Inflammatory macrophage (primary cell): ENCODE measurements at regions not wholly inside any gene's neighbourhood (a gene's known extent, or its start where the extent isn't known, plus 50 kb on each side); places are given as distances from the start of the nearest gene placed in this dataset.
"Not testable (repeated sequence)": the region's sequence is repeated elsewhere in the genome, so short reads cannot be mapped to it uniquely, and the experiment has no call there.

ENCODE experiments used
- DNase-seq, 2 donors: peaks; one replicate each; pipeline ENCODE4 v3.0.0-alpha.2; 2020 to 2022

DNA sequence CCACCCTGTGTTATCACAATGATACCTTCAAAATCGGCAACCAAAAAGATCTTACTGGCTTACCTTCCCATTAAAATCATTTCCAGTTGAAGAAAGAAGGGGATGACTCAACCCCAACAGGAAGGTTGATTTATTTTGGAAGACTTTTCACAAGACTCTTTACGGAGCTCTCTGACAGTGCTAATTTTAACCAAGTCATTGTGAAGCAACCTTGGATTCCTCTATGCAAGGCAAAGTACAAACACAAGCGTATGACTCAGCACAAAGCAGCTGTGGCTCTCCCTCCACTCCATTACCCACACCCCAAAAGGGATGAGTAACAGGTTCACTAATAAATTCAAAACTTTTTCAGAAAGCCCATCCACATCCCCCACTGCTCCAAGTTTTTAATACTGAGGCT is 213.8 kb upstream of the FGF13 start:
- DNase-seq = peak; percentile 33 to 58

- no peak for DNase-seq
Observed at GRCh38 chrX:138923805-138924204, 212.3 kb upstream of the FGF13 start.

DNA sequence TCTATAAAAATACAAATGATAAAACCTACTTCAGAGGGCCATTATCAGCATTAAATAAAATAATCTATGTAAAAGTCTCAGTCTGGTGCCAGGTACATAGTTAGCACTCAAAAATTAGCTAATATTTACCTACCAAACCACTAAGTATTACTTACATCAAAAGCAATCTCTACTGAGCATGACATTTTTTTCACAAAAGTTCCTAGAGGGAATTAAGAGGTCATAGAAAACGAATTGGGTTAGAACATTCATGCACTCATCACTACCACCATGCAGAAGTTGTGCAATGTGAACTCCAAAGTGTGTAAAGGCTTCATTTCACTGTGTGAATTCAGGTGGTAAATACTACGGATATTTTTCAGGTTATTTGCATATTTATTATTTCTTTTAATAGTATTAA is 209.5 kb upstream of the FGF13 start:
- DNase-seq = no peak

GRCh38 chrX:138917781-138918180 is 206.3 kb upstream of the FGF13 start:
- DNase-seq = no peak

DNA sequence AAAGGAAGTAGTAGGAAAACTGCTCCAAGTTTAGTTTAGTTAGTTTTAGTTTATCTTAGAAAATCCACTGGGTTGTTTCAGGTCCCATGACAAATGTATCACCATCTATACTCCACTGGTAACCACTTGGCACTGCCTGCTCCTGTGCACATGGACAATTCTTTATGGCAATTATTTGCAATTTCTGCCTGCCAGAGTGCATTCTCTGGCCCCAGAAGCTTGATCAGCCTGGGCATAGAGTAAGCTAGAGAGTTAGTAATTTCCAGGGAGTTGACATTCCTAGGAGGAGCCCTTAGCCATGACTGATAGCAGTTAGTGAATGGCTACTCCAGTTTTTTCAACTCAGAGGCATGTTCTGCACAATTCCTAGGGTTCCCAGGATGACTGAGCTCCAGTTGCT is 203.2 kb upstream of the FGF13 start:
- DNase-seq = no peak

GRCh38 chrX:138908577-138908976 is 197.1 kb upstream of the FGF13 start:
- no peak for DNase-seq

DNA sequence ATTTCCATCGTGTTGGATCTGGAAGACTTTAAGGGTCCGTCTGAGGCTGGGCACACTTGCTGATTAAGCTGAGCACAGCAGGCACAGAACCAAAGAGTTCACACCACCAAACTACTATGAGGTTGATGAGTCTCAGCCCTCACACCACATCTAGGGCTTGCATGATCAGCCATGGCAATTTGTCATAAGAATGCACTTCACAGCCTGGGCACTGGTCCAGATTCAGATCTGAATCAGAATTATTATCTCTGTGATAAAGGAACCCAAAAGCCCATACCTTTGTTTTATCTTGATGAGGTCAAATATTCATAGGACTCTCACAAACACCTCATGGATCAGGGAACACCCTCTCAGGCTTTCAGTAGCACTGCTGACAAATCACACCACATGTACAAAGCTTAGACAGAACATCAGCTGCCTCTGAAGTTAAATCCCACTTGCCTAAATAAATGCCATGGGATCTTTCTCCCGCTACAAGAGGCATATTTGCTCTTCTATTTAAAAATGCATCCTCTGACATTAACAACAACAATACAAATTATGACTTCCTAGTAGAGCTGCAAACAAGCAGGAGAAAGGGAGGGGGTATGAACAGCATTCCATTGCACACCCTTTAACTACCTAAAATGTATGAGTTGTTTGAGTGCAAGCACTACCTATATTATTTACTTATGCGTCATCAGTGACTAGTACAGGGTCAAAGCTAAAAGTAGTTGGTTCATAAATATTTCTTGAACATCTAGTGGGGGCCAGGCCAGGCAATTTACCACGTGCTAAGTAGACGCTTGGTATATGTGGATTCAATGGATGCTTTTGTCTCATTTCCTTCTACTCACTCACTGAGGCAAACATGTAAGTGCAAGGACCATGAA is 186.3 kb upstream of the FGF13 start:
- DNase-seq = no peak

DNA sequence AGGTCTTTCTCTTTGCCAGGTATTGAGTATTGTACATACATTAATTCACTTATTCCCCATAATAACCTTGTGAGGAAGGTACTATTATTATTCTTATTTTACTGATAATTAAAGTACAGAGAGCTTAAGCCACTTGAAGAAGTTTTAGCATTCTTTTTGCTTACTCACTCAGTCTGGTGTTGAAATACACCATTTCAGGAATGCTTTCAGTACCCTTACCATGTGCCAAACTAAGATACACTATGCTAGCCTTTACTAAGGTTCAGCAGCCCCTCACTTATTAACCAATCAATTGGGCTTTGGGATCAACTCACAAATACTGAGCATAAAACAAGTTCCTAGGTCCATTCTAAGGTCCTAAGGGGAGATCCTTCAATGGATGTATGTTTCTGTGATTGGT is 179.0 kb upstream of the FGF13 start:
- DNase-seq = no peak

DNA sequence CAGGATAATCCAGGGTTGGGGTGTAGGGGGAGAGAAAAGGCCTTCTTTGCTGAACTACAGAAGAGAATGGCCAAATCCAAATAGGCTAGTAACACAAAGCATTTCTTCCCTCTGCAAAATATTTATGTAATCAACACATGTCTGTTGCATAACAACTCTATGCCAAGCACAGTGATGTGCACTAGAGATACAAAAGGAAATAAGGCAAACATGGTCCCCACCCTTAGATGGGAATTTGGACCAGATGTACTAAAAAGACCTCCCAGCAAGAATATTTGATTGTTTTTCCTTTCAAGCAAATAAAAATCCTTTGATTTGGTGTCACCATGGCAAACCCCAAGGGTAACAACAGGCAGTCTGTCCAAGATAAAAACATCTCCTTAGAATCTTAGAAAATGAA is 177.6 kb upstream of the FGF13 start:
- no peak for DNase-seq

DNA sequence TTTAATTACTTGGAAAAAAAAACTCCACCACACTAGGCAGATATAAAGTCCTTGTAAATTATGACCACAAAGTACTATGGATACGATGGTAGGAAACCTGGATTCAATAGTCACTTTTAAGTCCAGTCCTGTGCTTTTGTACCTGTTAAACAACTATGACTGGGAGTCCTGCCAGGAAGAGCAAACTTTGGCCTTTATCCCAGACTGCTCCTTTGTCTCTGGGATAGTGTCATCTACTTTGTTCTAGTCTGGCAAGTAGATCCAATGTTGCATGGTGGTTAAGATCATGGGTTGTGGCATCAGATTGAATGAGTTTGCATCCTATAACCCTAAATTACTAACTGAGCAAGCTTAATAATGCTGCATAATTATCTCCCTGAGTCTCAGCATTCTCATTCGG is 175.3 kb upstream of the FGF13 start:
- DNase-seq = no peak

- DNase-seq = no peak
Observed at GRCh38 chrX:138885886-138886285, 174.4 kb upstream of the FGF13 start.

DNA sequence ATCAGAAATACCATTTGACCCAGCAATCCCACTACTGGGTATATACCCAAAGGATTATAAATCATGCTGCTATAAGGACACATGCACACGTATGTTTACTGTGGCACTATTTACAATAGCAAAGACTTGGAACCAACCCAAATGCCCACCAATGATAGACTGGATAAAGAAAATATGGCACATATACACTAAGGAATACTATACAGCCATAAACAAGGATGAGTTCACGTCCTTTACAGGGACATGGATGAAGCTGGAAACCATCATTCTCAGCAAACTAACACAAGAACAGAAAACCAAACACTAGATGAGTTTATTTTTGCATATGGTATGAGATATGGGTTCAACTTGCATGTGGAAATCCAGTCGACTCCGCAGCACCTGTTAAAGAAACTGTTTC is 168.8 kb upstream of the FGF13 start:
- DNase-seq = not testable (repeated sequence)

GRCh38 chrX:138877746-138878145 is 166.2 kb upstream of the FGF13 start:
- DNase-seq = no peak

DNA sequence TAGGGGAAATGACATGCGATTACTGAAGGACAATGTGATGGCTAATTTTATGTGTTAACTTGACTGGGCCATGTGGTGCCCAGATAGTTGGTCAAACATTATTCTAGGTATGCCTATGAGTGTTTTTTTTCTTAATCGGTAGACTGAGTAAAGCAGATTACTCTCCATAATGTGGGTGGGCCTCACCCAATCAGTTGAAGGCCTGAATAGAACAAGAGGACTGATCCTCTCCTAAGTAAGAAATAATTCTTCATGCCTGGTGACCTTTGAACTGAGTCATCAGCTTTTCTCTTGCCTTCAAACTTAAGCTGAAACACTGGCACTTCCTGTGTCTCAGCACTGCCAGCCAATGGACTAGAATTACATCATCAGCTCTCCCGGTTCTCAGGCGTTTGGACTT is 164.0 kb upstream of the FGF13 start:
- no peak for DNase-seq

GRCh38 chrX:138874271-138874935 is 162.9 kb upstream of the FGF13 start:
- DNase-seq = no peak

DNA sequence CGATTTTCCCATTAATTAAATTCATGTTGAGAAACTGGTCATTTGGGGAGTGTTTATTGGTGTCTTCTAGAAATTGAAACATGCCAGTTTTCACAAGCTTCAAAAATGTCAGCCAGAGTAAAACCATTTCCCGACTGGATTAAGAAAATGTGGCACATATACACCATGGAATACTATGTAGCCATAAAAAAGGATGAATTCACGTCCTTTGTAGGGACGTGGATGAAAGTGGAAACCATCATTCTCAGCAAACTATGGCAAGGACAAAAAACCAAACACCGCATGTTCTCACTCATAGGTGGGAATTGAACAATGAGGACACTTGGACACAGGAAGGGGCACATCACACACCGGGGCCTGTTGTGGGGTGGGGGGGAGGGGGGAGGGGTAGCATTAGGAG is 162.1 kb upstream of the FGF13 start:
- not testable (repeated sequence) for DNase-seq

- DNase-seq = no peak
Observed at GRCh38 chrX:138872537-138872936, 161.0 kb upstream of the FGF13 start.

- DNase-seq = no peak
Observed at GRCh38 chrX:138871739-138872138, 160.2 kb upstream of the FGF13 start.

GRCh38 chrX:138866643-138867042 is 155.1 kb upstream of the FGF13 start:
- no peak for DNase-seq

GRCh38 chrX:138865093-138865649 is 153.7 kb upstream of the FGF13 start:
- no peak for DNase-seq

GRCh38 chrX:138859421-138859820 is 147.9 kb upstream of the FGF13 start:
- DNase-seq = no peak

DNA sequence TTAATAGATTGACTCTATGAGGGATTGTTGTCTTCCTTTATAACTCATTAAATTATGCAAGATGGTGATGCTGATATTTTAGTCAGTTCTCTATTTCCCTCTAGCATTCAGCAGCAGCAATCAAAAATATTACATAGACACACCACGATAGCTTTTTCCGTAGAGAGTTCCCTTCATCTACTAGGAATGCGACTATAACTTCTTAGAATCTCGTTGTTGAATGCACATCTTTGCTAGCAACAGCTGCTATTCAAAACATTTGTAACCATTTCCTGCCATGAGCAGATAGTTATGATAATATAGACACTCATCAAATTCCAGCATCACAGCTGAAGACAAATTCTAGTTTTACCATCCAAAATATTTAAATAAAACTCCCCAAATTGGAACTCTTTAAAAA is 147.4 kb upstream of the FGF13 start:
- DNase-seq = no peak

DNA sequence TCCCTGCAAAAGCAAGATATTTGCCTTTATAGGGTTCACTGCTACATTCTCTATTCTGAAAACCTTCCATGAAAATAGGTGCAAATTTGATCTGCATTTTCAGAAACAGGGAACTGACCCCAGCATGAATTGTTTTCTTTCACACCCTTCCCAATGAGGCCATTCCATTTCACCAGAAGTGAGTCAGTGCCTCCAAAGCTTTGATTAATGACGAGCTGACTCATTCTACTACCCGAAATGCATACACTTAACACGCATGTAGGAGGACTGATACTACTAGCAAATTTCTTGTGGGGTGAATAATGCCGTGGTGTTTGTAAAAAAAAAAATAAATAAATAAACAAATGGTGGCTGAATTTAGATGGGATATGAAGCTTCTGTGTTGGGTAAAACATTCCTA is 146.9 kb upstream of the FGF13 start:
- peak in 1 of 2 donors; percentile 30 for DNase-seq
